Neural cell (in vitro differentiated cells): ENCODE measurements at regions not wholly inside any gene's neighbourhood (a gene's known extent, or its start where the extent isn't known, plus 50 kb on each side); places are given as distances from the start of the nearest gene placed in this dataset.

Experiments
- H2AFZ ChIP-seq: fragments of 200-600, 300-800 bp; sonication (generic), shearing (Covaris generic); 2 replicates; pipeline ENCODE4 v1.6.0; 2014; ENCODE audit warnings: low read depth, mild to moderate bottlenecking, antibody characterized with exemption, low read length, moderate library complexity
- H3F3A ChIP-seq: fragments of 200-600 bp; shearing (Covaris generic); 2 replicates; pipeline ENCODE4 v1.6.1; 2016; ENCODE audit warnings: mild to moderate bottlenecking, moderate library complexity, mixed read lengths, antibody characterized with exemption, low read length; ENCODE audit not compliant: insufficient read depth, poor library complexity, severe bottlenecking
- H3K27ac ChIP-seq: fragments of 200-600, 300-800 bp; sonication (generic), shearing (Covaris generic); 2 replicates; pipeline ENCODE4 v1.5.1; 2014; ENCODE audit warnings: mild to moderate bottlenecking, low read length, moderate library complexity
- H3K27me3 ChIP-seq: fragments of 300-800, 200-600 bp; sonication (generic), shearing (Covaris generic); 2 replicates; pipeline ENCODE4 v1.6.0; 2014; ENCODE audit warnings: mild to moderate bottlenecking, low read depth, low read length, moderate library complexity; ENCODE audit not compliant: insufficient read depth
- H3K36me3 ChIP-seq: fragments of 300-800, 200-600 bp; sonication (generic), shearing (Covaris generic); 2 replicates; pipeline ENCODE4 v1.5.1; 2014; ENCODE audit warnings: mild to moderate bottlenecking, antibody characterized with exemption, low read length, moderate library complexity; ENCODE audit not compliant: insufficient read depth
- H3K4me2 ChIP-seq: fragments of 300-800, 200-600 bp; sonication (generic), shearing (Covaris generic); 2 replicates; pipeline ENCODE4 v1.6.0; 2014; ENCODE audit warnings: mild to moderate bottlenecking, low read length
- H3K4me3 ChIP-seq: fragments of 300-800, 200-600 bp; sonication (generic), shearing (Covaris generic); 2 replicates; pipeline ENCODE4 v1.5.1; 2014; ENCODE audit warnings: mild to moderate bottlenecking, low read length, moderate library complexity
- H3K79me2 ChIP-seq: fragments of 200-600 bp; shearing (Covaris generic); replicated peaks from 2 replicates; pipeline ENCODE4 v1.6.0; 2014; ENCODE audit warnings: mild to moderate bottlenecking, low read length, moderate library complexity; ENCODE audit not compliant: insufficient read depth
- H3K9ac ChIP-seq: fragments of 300-800, 200-600 bp; sonication (generic), shearing (Covaris generic); 2 replicates; pipeline ENCODE4 v1.6.1; 2016; ENCODE audit warnings: mild to moderate bottlenecking, low read length, mixed read lengths
- H3K9me2 ChIP-seq: fragments of 200-600 bp; shearing (Covaris generic); 2 replicates; pipeline ENCODE4 v1.6.1; 2016; ENCODE audit warnings: mild to moderate bottlenecking, low read length, mixed read lengths; ENCODE audit not compliant: insufficient read depth
- H3K9me3 ChIP-seq: fragments of 200-600, 300-800 bp; sonication (generic), shearing (Covaris generic); 2 replicates; pipeline ENCODE4 v1.6.1; 2016; ENCODE audit warnings: mild to moderate bottlenecking, mixed run types, low read length, moderate library complexity, mixed read lengths
- H4K20me1 ChIP-seq: fragments of 200-600 bp; shearing (Covaris generic); 2 replicates; pipeline ENCODE4 v1.6.1; 2016; ENCODE audit warnings: mild to moderate bottlenecking, mixed run types; ENCODE audit not compliant: insufficient read depth
- EP300 ChIP-seq: fragments of 450-650 bp; conservative IDR thresholded peaks from 2 replicates; pipeline ENCODE4 v1.6.1; 2014; ENCODE audit warnings: antibody characterized with exemption, mild to moderate bottlenecking, moderate library complexity; ENCODE audit not compliant: poor library complexity, severe bottlenecking
- EZH2 ChIP-seq: fragments of 200-600, 300-800 bp; shearing (Covaris generic), sonication (generic); IDR thresholded peaks from 2 replicates; pipeline ENCODE4 v1.6.1; 2014; ENCODE audit warnings: antibody characterized with exemption, low read length, borderline replicate concordance, mild to moderate bottlenecking; ENCODE audit not compliant: insufficient read depth, poor library complexity, severe bottlenecking
- MXI1 ChIP-seq: fragments of 450-650 bp; conservative IDR thresholded peaks from 2 replicates; pipeline ENCODE4 v1.6.1; 2014; ENCODE audit warnings: antibody characterized with exemption, mild to moderate bottlenecking; ENCODE audit not compliant: poor library complexity, severe bottlenecking
- POLR2AphosphoS5 ChIP-seq: IDR thresholded peaks from 2 replicates; pipeline ENCODE4 v1.6.1; 2012
- RAD21 ChIP-seq: fragments of 450-650 bp; conservative IDR thresholded peaks from 2 replicates; pipeline ENCODE4 v1.6.1; 2014; ENCODE audit warnings: antibody characterized with exemption, mild to moderate bottlenecking, moderate library complexity
- SMC3 ChIP-seq: fragments of 450-650 bp; conservative IDR thresholded peaks from 2 replicates; pipeline ENCODE4 v1.6.1; 2014; ENCODE audit warnings: antibody characterized with exemption, mild to moderate bottlenecking, moderate library complexity; ENCODE audit not compliant: poor library complexity
- TAF1 ChIP-seq: IDR thresholded peaks from 2 replicates; pipeline ENCODE4 v1.6.1; 2012; ENCODE audit warnings: low read depth
- TF ChIP-seq, protein P1 (sequence below): IDR thresholded peaks from 2 replicates; pipeline ENCODE4 v1.6.1; 2012; ENCODE audit warnings: borderline replicate concordance
- TF ChIP-seq, protein P2 (sequence below): fragments of 450-650 bp; IDR thresholded peaks from 2 replicates; pipeline ENCODE4 v1.5.1; 2014; ENCODE audit warnings: antibody characterized with exemption, mild to moderate bottlenecking, moderate library complexity; ENCODE audit not compliant: poor library complexity, severe bottlenecking

DNA sequence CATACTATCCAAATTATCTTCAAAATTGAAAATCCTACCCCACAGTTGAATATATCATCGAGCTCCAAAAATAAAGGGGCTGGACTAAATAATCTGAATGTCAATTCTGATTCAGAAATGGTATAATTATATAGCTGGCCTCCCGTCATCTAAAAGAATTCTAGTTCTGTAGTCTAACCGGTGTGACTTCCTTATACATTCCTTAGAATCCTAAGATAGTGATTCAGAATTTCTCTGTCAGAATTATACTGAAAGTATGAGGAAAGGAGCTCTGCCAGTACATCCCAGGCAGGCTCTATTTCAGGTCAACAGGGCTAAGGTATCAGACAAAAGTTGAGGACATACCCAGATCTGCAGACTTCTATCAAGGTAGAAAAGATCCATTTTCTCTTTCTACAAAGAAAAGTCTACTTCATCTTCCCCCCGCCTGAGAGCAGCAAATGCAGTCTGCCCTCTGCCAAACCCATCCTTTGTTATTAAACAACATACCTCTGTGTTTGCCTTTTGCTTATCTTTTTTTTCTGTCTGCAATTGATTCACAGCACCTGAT lies 128.5 kb downstream of the METTL4 start:
- Histone ChIP-seq H3K4me3 (no peak overlapping the region), H3K9me2 (no peaks in the 10 kb centered on the region), H3K9ac (no peak overlapping the region), H3K4me2 (no peak overlapping the region), H3F3A (no peaks in the 10 kb centered on the region), H3K36me3 (no peaks in the 10 kb centered on the region), H3K9me3 (no peaks in the 10 kb centered on the region), H4K20me1 (no peaks in the 10 kb centered on the region), H3K27ac (no peak overlapping the region), H3K27me3 (no peaks in the 10 kb centered on the region), H2AFZ (no peak overlapping the region), H3K79me2 (no peaks in the 10 kb centered on the region)
- no peak for TF ChIP-seq RAD21
- no peak for TF ChIP-seq TAF1
- TF ChIP-seq, protein P1, sequence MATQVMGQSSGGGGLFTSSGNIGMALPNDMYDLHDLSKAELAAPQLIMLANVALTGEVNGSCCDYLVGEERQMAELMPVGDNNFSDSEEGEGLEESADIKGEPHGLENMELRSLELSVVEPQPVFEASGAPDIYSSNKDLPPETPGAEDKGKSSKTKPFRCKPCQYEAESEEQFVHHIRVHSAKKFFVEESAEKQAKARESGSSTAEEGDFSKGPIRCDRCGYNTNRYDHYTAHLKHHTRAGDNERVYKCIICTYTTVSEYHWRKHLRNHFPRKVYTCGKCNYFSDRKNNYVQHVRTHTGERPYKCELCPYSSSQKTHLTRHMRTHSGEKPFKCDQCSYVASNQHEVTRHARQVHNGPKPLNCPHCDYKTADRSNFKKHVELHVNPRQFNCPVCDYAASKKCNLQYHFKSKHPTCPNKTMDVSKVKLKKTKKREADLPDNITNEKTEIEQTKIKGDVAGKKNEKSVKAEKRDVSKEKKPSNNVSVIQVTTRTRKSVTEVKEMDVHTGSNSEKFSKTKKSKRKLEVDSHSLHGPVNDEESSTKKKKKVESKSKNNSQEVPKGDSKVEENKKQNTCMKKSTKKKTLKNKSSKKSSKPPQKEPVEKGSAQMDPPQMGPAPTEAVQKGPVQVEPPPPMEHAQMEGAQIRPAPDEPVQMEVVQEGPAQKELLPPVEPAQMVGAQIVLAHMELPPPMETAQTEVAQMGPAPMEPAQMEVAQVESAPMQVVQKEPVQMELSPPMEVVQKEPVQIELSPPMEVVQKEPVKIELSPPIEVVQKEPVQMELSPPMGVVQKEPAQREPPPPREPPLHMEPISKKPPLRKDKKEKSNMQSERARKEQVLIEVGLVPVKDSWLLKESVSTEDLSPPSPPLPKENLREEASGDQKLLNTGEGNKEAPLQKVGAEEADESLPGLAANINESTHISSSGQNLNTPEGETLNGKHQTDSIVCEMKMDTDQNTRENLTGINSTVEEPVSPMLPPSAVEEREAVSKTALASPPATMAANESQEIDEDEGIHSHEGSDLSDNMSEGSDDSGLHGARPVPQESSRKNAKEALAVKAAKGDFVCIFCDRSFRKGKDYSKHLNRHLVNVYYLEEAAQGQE, result no peak
- no peak for TF ChIP-seq EZH2
- TF ChIP-seq EP300, result no peak
- TF ChIP-seq SMC3, result no peak

DNA sequence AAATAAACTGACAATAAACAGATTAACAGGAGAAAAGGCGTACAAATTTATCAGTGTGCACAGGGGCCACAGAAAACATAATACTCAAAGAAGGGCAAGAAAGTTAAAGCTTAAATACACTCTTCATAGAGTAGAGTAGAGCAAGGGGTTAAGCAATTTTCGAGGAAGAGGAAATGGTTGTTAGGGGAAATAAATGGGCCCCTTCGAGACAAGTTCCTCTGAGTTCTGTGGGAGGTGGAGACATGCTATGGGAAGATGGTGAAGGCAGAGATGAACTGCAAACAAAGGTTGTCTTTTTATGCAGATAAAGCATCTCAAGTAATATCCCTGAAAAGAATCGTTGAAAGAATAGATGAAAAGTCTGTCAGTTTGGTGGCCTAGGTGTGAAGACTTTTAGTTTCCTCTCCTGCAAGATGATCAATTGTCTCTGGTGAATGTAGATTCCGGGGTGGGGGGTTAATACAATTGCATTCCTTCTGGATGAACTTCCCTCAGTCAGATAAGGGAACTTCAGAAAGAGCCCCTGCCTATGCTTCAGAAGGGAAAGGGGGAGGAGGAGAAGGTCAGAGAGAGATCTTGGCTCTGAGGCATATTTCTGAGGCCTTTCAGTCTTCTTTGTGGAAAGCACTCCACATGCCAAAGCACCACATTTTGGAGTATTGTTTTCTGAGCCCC lies 127.0 kb downstream of the METTL4 start:
- Histone ChIP-seq H3K4me2 (no peak overlapping the region), H3K27me3 (no peaks in the 10 kb centered on the region), H2AFZ (no peak overlapping the region), H3K9ac (no peak overlapping the region), H3F3A (no peaks in the 10 kb centered on the region), H3K79me2 (no peaks in the 10 kb centered on the region), H4K20me1 (no peaks in the 10 kb centered on the region), H3K9me2 (no peaks in the 10 kb centered on the region), H3K4me3 (no peak overlapping the region), H3K9me3 (no peaks in the 10 kb centered on the region), H3K36me3 (no peaks in the 10 kb centered on the region), H3K27ac (no peak overlapping the region)
- no peak for TF ChIP-seq POLR2AphosphoS5
- no peak for TF ChIP-seq TAF1
- TF ChIP-seq EP300, result no peak
- no peak for TF ChIP-seq MXI1
- TF ChIP-seq, protein P2, sequence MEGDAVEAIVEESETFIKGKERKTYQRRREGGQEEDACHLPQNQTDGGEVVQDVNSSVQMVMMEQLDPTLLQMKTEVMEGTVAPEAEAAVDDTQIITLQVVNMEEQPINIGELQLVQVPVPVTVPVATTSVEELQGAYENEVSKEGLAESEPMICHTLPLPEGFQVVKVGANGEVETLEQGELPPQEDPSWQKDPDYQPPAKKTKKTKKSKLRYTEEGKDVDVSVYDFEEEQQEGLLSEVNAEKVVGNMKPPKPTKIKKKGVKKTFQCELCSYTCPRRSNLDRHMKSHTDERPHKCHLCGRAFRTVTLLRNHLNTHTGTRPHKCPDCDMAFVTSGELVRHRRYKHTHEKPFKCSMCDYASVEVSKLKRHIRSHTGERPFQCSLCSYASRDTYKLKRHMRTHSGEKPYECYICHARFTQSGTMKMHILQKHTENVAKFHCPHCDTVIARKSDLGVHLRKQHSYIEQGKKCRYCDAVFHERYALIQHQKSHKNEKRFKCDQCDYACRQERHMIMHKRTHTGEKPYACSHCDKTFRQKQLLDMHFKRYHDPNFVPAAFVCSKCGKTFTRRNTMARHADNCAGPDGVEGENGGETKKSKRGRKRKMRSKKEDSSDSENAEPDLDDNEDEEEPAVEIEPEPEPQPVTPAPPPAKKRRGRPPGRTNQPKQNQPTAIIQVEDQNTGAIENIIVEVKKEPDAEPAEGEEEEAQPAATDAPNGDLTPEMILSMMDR, result no peak
- TF ChIP-seq, protein P1, result no peak
- no peak for TF ChIP-seq RAD21
- no peak for TF ChIP-seq EZH2
- no peak for TF ChIP-seq SMC3
